GM18951 (cell line): ENCODE measurements at regions not wholly inside any gene's neighbourhood (a gene's known extent, or its start where the extent isn't known, plus 50 kb on each side); places are given as distances from the start of the nearest gene placed in this dataset.
"Not testable (repeated sequence)": the region's sequence is repeated elsewhere in the genome, so short reads cannot be mapped to it uniquely, and the experiment has no call there.

Experiments
- POLR2A ChIP-seq: IDR thresholded peaks from 4 replicates; pipeline ENCODE4 v1.6.1; 2011; ENCODE audit warnings: mild to moderate bottlenecking; ENCODE audit not compliant: insufficient read length, insufficient read depth; ENCODE audit errors: extremely low read depth
- in situ Hi-C: fragments of 300-500 bp; cut with MboI; formaldehyde crosslinking; loops from one replicate; pipeline ENCODE4 v1.12.0; 2022; ENCODE audit warnings: low sequenced_read_pairs, mixed read lengths, inconsistent platforms; ENCODE audit not compliant: unreplicated experiment

GRCh38 chr22:25281675-25282345 lies 62.4 kb downstream of the CRYBB2 start:
- in situ Hi-C loops, result no loop called here
- no peak for TF ChIP-seq POLR2A

- TF ChIP-seq POLR2A, result no peak
- in situ Hi-C loops, result no loop called here
Observed at GRCh38 chr22:25282346-25282670, 62.9 kb downstream of the CRYBB2 start.

GRCh38 chr22:25282671-25283561 lies 63.5 kb downstream of the CRYBB2 start:
- no peak for TF ChIP-seq POLR2A
- in situ Hi-C loops, result no loop called here

GRCh38 chr22:25288481-25288880 lies 69.0 kb downstream of the CRYBB2 start:
- in situ Hi-C loops, result loop anchor here (5.0 kb wide), 1 partner anchor 294 kb away; no protein-coding TSS in a partner anchor

GRCh38 chr22:25301912-25302311 lies 82.5 kb downstream of the CRYBB2 start:
- in situ Hi-C loops, result loop anchor here (5.0 kb wide), 1 partner anchor 305 kb away; no protein-coding TSS in a partner anchor

- in situ Hi-C loops, result not testable (repeated sequence)
Observed at GRCh38 chr22:25309586-25309985, 90.1 kb downstream of the CRYBB2 start.

GRCh38 chr22:25311924-25312323 lies 92.5 kb downstream of the CRYBB2 start:
- in situ Hi-C loops, result not testable (repeated sequence)

GRCh38 chr22:25318081-25318823 lies 98.8 kb downstream of the CRYBB2 start:
- no peak for TF ChIP-seq POLR2A
- in situ Hi-C loops, result no loop called here

GRCh38 chr22:25327018-25327755 lies 107.7 kb downstream of the CRYBB2 start:
- TF ChIP-seq POLR2A, result no peak
- in situ Hi-C loops, result loop anchor here (10.0 to 25.0 kb wide), 2 partner anchors 90 to 1692 kb away; partner anchors contain the start of gene DRICH1

GRCh38 chr22:25331050-25331449 lies 111.6 kb downstream of the CRYBB2 start:
- in situ Hi-C loops, result loop anchor here (25.0 kb wide), 1 partner anchor 94 kb away; no protein-coding TSS in a partner anchor
- TF ChIP-seq POLR2A, result no peak

- in situ Hi-C loops, result loop anchor here (25.0 kb wide), 1 partner anchor 95 kb away; no protein-coding TSS in a partner anchor
Observed at GRCh38 chr22:25331911-25332310, 112.5 kb downstream of the CRYBB2 start.

- no peak for TF ChIP-seq POLR2A
Observed at GRCh38 chr22:25332386-25332785, 112.9 kb downstream of the CRYBB2 start.

GRCh38 chr22:25334162-25334490 lies 114.7 kb downstream of the CRYBB2 start:
- no peak for TF ChIP-seq POLR2A
- in situ Hi-C loops, result loop anchor here (25.0 kb wide), 1 partner anchor 97 kb away; no protein-coding TSS in a partner anchor

More at GRCh38 chr22:25332386-25332785, 112.9 kb downstream of the CRYBB2 start:
- in situ Hi-C loops, result loop anchor here (25.0 kb wide), 1 partner anchor 95 kb away; no protein-coding TSS in a partner anchor

GRCh38 chr22:25334631-25335030 lies 115.2 kb downstream of the CRYBB2 start:
- in situ Hi-C loops, result loop anchor here (25.0 kb wide), 1 partner anchor 97 kb away; no protein-coding TSS in a partner anchor

GRCh38 chr22:25335276-25335675 lies 115.8 kb downstream of the CRYBB2 start:
- in situ Hi-C loops, result loop anchor here (25.0 kb wide), 1 partner anchor 98 kb away; no protein-coding TSS in a partner anchor

GRCh38 chr22:25340536-25340935 lies 121.1 kb downstream of the CRYBB2 start:
- in situ Hi-C loops, result loop anchor here (25.0 kb wide), 1 partner anchor 103 kb away; no protein-coding TSS in a partner anchor

- in situ Hi-C loops, result loop anchor here (25.0 kb wide), 1 partner anchor 107 kb away; no protein-coding TSS in a partner anchor
Observed at GRCh38 chr22:25344366-25344765, 124.9 kb downstream of the CRYBB2 start.
